ENCODE measurements at regions not wholly inside any gene's neighbourhood (a gene's known extent, or its start where the extent isn't known, plus 50 kb on each side); places are given as distances from the start of the nearest gene placed in this dataset.

DNA sequence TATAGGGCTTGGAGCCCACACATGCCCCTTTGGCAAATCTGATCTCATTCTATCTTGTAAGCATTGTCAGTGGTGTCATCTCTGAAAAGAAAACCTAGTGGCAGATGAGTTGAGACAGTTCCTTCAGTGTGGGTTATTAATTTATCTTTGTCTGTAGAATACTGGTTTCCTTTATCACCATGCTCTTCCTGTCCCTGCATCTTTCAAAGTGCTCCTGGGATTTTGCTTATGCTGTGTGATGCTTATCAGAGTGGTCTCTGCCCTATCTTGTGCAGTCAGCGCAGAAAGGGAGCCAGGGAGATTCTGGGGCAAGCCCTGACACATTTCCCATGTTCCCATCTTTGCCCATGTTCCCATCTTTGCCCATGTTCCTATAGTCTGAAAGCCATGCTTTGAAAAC lies 402.9 kb downstream of the RWDD3 start:
- TF ChIP-seq ZBTB17 (tag by site-specific recombination; IDR thresholded peaks at IDR 0.05) (no peak), ZNF530 (tag by site-specific recombination; IDR thresholded peaks at IDR 0.05; ENCODE audit: low read depth) (no peak), ZNF23 (tag by site-specific recombination; IDR thresholded peaks at IDR 0.05; ENCODE audit: borderline replicate concordance) (no peak), ZNF571 (tag by site-specific recombination; IDR thresholded peaks at IDR 0.05) (no peak), ZNF140 (tag by site-specific recombination; IDR thresholded peaks at IDR 0.05) (no peak)
- H3K4me1 ChIP-seq (ENCODE audit: control insufficient read depth, insufficient read depth, low read length) = no peaks in the 10 kb centered on the region
- no peak overlapping the region for H3K27ac ChIP-seq (ENCODE audit: extremely low read depth, low read depth, low read length)
- H3K4me3 ChIP-seq (ENCODE audit: low read depth, low read length) = no peak overlapping the region
- ChIA-PET POLR2A (no interaction called here), CTCF (no interaction called here)
- H3K9me3 ChIP-seq (ENCODE audit: control insufficient read depth, insufficient read depth, low read depth, low read length) = no peaks in the 10 kb centered on the region
- no peaks in the 10 kb centered on the region for H3K36me3 ChIP-seq (ENCODE audit: control insufficient read depth in 2 of 2, insufficient read depth in 1 of 2, low read length in 2 of 2)

DNA sequence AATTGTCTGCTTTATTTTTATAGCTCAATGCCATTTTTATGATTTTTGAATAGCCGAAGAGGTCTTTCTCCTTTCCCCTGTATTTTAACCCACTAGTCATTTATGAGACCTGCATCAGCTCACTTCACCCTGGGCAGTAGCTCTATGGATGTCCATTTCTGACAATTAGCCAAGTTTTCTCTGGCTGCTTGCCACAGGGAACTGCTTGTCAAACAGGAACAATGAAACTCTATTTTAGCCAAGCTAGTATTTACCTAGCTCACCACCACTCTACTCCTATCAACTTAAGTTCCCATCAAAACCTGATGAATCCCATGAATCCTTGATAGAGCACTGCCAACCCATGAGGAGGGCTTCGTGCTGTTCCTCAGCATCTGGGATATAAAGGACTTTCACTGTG lies 406.7 kb downstream of the RWDD3 start:
- POLR2A ChIA-PET = no interaction called here
- Histone ChIP-seq H3K27ac (ENCODE audit: extremely low read depth, low read depth, low read length) (no peak overlapping the region), H3K4me3 (ENCODE audit: low read depth, low read length) (no peak overlapping the region), H3K36me3 (ENCODE audit: control insufficient read depth in 2 of 2, insufficient read depth in 1 of 2, low read length in 2 of 2) (no peaks in the 10 kb centered on the region), H3K4me1 (ENCODE audit: control insufficient read depth, insufficient read depth, low read length) (no peaks in the 10 kb centered on the region), H3K9me3 (ENCODE audit: control insufficient read depth, insufficient read depth, low read depth, low read length) (no peaks in the 10 kb centered on the region)
- CTCF ChIA-PET = no interaction called here
- TF ChIP-seq, protein P1, sequence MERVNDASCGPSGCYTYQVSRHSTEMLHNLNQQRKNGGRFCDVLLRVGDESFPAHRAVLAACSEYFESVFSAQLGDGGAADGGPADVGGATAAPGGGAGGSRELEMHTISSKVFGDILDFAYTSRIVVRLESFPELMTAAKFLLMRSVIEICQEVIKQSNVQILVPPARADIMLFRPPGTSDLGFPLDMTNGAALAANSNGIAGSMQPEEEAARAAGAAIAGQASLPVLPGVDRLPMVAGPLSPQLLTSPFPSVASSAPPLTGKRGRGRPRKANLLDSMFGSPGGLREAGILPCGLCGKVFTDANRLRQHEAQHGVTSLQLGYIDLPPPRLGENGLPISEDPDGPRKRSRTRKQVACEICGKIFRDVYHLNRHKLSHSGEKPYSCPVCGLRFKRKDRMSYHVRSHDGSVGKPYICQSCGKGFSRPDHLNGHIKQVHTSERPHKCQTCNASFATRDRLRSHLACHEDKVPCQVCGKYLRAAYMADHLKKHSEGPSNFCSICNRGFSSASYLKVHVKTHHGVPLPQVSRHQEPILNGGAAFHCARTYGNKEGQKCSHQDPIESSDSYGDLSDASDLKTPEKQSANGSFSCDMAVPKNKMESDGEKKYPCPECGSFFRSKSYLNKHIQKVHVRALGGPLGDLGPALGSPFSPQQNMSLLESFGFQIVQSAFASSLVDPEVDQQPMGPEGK (tag by site-specific recombination; IDR thresholded peaks at IDR 0.05) = no peak
- TF ChIP-seq ZNF621 (tag by site-specific recombination; IDR thresholded peaks at IDR 0.05) = no peak
- TF ChIP-seq, protein P2, sequence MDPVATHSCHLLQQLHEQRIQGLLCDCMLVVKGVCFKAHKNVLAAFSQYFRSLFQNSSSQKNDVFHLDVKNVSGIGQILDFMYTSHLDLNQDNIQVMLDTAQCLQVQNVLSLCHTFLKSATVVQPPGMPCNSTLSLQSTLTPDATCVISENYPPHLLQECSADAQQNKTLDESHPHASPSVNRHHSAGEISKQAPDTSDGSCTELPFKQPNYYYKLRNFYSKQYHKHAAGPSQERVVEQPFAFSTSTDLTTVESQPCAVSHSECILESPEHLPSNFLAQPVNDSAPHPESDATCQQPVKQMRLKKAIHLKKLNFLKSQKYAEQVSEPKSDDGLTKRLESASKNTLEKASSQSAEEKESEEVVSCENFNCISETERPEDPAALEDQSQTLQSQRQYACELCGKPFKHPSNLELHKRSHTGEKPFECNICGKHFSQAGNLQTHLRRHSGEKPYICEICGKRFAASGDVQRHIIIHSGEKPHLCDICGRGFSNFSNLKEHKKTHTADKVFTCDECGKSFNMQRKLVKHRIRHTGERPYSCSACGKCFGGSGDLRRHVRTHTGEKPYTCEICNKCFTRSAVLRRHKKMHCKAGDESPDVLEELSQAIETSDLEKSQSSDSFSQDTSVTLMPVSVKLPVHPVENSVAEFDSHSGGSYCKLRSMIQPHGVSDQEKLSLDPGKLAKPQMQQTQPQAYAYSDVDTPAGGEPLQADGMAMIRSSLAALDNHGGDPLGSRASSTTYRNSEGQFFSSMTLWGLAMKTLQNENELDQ (tag by site-specific recombination; IDR thresholded peaks at IDR 0.05; ENCODE audit: low read depth) = no peak
- TF ChIP-seq, protein P3, sequence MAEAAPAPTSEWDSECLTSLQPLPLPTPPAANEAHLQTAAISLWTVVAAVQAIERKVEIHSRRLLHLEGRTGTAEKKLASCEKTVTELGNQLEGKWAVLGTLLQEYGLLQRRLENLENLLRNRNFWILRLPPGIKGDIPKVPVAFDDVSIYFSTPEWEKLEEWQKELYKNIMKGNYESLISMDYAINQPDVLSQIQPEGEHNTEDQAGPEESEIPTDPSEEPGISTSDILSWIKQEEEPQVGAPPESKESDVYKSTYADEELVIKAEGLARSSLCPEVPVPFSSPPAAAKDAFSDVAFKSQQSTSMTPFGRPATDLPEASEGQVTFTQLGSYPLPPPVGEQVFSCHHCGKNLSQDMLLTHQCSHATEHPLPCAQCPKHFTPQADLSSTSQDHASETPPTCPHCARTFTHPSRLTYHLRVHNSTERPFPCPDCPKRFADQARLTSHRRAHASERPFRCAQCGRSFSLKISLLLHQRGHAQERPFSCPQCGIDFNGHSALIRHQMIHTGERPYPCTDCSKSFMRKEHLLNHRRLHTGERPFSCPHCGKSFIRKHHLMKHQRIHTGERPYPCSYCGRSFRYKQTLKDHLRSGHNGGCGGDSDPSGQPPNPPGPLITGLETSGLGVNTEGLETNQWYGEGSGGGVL (tag by site-specific recombination; IDR thresholded peaks at IDR 0.05) = no peak

DNA sequence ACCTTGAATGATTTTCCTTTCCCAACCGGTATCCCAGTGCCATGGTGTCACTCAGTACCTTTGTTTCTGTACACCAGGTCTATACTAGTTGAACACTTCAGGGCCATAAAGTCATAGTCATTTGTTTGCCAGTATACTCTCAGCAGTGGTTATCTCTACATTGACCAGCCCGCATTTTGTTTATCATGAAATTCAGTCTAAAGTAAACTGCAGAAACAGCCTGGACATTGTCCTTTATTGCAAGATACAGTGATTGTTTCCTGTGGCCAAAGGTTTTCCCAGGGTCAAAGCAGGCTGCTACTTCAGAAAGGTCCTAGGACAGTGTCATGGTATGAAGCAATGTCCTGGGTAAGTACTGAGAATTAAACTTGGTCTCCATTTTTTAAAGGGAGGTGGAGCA lies 407.4 kb downstream of the RWDD3 start:
- Histone ChIP-seq H3K4me1 (ENCODE audit: control insufficient read depth, insufficient read depth, low read length) (no peaks in the 10 kb centered on the region), H3K9me3 (ENCODE audit: control insufficient read depth, insufficient read depth, low read depth, low read length) (no peaks in the 10 kb centered on the region), H3K36me3 (ENCODE audit: control insufficient read depth in 2 of 2, insufficient read depth in 1 of 2, low read length in 2 of 2) (no peaks in the 10 kb centered on the region), H3K4me3 (ENCODE audit: low read depth, low read length) (no peak overlapping the region), H3K27ac (ENCODE audit: extremely low read depth, low read depth, low read length) (no peak overlapping the region)
- ChIA-PET POLR2A (no interaction called here), CTCF (no interaction called here)
- TF ChIP-seq, protein P4, sequence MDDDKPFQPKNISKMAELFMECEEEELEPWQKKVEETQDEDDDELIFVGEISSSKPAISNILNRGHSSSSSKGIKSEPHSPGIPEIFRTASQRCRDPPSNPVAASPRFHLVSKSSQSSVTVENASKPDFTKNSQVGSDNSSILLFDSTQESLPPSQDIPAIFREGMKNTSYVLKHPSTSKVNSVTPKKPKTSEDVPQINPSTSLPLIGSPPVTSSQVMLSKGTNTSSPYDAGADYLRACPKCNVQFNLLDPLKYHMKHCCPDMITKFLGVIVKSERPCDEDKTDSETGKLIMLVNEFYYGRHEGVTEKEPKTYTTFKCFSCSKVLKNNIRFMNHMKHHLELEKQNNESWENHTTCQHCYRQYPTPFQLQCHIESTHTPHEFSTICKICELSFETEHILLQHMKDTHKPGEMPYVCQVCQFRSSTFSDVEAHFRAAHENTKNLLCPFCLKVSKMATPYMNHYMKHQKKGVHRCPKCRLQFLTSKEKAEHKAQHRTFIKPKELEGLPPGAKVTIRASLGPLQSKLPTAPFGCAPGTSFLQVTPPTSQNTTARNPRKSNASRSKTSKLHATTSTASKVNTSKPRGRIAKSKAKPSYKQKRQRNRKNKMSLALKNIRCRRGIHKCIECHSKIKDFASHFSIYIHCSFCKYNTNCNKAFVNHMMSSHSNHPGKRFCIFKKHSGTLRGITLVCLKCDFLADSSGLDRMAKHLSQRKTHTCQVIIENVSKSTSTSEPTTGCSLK (tag by site-specific recombination; IDR thresholded peaks at IDR 0.05) = no peak
- TF ChIP-seq ZNF837 (tag by site-specific recombination; IDR thresholded peaks at IDR 0.05) (no peak), ZNF335 (tag by site-specific recombination; conservative IDR thresholded peaks at IDR 0.05) (no peak), ZNF16 (tag by site-specific recombination; IDR thresholded peaks at IDR 0.05; ENCODE audit: low read depth) (no peak), ZNF670 (tag by site-specific recombination; IDR thresholded peaks at IDR 0.05; ENCODE audit: low read depth) (no peak), ZNF776 (tag by site-specific recombination; IDR thresholded peaks at IDR 0.05; ENCODE audit: borderline replicate concordance) (no peak), ZIC2 (tag by site-specific recombination; IDR thresholded peaks at IDR 0.05) (no peak), ZNF585B (tag by site-specific recombination; IDR thresholded peaks at IDR 0.05) (no peak), KLF10 (tag by site-specific recombination; IDR thresholded peaks at IDR 0.05) (no peak)
- TF ChIP-seq, protein P5, sequence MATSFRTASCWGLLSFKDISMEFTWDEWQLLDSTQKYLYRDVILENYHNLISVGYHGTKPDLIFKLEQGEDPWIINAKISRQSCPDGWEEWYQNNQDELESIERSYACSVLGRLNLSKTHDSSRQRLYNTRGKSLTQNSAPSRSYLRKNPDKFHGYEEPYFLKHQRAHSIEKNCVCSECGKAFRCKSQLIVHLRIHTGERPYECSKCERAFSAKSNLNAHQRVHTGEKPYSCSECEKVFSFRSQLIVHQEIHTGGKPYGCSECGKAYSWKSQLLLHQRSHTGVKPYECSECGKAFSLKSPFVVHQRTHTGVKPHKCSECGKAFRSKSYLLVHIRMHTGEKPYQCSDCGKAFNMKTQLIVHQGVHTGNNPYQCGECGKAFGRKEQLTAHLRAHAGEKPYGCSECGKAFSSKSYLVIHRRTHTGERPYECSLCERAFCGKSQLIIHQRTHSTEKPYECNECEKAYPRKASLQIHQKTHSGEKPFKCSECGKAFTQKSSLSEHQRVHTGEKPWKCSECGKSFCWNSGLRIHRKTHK (tag by site-specific recombination; IDR thresholded peaks at IDR 0.05) = no peak
- TF ChIP-seq, protein P6, sequence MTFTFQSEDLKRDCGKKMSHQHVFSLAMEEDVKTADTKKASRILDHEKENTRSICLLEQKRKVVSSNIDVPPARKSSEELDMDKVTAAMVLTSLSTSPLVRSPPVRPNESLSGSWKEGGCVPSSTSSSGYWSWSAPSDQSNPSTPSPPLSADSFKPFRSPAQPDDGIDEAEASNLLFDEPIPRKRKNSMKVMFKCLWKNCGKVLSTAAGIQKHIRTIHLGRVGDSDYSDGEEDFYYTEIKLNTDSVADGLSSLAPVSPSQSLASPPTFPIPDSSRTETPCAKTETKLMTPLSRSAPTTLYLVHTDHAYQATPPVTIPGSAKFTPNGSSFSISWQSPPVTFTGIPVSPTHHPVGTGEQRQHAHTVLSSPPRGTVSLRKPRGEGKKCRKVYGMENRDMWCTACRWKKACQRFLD (tag by site-specific recombination; IDR thresholded peaks at IDR 0.05) = no peak

Data from HEK293 (cell line).